ENCODE measurements at regions not wholly inside any gene's neighbourhood (a gene's known extent, or its start where the extent isn't known, plus 50 kb on each side); places are given as distances from the start of the nearest gene placed in this dataset.

DNA sequence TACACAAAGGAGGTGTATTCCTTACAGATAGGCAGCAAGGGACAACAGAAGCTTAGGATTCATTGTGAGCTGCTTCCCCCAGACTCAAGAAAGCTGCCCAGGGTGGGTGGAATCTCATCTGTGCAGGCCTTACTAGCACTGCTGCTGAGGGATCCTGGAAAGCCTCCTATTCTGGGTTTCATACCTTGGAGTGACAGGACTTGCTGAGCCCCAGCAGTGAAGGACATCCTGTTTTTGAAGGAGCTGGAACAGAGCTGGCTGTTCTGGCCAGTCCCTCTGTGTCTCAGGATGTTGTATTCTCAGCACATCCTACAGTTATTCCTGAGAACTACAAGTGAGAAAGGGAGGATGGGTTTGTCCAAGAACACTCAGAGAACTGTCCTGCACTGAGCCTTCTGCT, 486.3 kb downstream of the PTPRU start:
- no peak for TF ChIP-seq ATF3 (CRISPR knock-in tag; IDR thresholded peaks at IDR 0.05)
- no peak for TF ChIP-seq MBD4 (IDR thresholded peaks at IDR 0.05; ENCODE audit: borderline replicate concordance, low read length)
- TF ChIP-seq, protein P1, sequence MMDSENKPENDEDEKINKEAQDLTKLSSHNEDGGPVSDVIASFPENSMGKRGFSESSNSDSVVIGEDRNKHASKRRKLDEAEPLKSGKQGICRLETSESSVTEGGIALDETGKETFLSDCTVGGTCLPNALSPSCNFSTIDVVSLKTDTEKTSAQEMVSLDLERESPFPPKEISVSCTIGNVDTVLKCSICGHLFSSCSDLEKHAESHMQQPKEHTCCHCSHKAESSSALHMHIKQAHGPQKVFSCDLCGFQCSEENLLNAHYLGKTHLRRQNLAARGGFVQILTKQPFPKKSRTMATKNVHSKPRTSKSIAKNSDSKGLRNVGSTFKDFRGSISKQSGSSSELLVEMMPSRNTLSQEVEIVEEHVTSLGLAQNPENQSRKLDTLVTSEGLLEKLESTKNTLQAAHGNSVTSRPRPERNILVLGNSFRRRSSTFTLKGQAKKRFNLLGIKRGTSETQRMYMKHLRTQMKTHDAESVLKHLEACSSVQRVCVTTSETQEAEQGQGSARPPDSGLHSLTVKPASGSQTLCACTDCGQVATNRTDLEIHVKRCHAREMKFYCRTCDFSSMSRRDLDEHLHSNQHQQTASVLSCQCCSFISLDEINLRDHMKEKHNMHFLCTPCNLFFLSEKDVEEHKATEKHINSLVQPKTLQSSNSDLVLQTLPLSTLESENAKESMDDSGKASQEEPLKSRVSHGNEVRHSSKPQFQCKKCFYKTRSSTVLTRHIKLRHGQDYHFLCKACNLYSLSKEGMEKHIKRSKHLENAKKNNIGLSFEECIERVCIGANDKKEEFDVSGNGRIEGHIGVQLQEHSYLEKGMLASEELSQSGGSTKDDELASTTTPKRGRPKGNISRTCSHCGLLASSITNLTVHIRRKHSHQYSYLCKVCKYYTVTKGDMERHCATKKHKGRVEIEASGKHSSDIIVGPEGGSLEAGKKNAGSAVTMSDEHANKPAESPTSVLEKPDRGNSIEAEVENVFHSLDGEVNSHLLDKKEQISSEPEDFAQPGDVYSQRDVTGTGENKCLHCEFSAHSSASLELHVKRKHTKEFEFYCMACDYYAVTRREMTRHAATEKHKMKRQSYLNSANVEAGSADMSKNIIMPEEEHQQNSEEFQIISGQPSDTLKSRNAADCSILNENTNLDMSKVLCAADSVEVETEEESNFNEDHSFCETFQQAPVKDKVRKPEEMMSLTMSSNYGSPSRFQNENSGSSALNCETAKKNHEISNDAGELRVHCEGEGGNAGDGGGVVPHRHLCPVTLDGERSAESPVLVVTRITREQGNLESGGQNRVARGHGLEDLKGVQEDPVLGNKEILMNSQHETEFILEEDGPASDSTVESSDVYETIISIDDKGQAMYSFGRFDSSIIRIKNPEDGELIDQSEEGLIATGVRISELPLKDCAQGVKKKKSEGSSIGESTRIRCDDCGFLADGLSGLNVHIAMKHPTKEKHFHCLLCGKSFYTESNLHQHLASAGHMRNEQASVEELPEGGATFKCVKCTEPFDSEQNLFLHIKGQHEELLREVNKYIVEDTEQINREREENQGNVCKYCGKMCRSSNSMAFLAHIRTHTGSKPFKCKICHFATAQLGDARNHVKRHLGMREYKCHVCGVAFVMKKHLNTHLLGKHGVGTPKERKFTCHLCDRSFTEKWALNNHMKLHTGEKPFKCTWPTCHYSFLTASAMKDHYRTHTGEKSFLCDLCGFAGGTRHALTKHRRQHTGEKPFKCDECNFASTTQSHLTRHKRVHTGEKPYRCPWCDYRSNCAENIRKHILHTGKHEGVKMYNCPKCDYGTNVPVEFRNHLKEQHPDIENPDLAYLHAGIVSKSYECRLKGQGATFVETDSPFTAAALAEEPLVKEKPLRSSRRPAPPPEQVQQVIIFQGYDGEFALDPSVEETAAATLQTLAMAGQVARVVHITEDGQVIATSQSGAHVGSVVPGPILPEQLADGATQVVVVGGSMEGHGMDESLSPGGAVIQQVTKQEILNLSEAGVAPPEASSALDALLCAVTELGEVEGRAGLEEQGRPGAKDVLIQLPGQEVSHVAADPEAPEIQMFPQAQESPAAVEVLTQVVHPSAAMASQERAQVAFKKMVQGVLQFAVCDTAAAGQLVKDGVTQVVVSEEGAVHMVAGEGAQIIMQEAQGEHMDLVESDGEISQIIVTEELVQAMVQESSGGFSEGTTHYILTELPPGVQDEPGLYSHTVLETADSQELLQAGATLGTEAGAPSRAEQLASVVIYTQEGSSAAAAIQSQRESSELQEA (CRISPR knock-in tag; IDR thresholded peaks at IDR 0.05; ENCODE audit: not compliant biosample characterization): no peak
- no peak for TF ChIP-seq CENPX (CRISPR knock-in tag; IDR thresholded peaks at IDR 0.05)
- TF ChIP-seq HMGA1 (CRISPR knock-in tag; conservative IDR thresholded peaks at IDR 0.05): no peak
- no peak for TF ChIP-seq ZNF790 (CRISPR knock-in tag; IDR thresholded peaks at IDR 0.05; ENCODE audit: borderline replicate concordance)
- TF ChIP-seq, protein P2, sequence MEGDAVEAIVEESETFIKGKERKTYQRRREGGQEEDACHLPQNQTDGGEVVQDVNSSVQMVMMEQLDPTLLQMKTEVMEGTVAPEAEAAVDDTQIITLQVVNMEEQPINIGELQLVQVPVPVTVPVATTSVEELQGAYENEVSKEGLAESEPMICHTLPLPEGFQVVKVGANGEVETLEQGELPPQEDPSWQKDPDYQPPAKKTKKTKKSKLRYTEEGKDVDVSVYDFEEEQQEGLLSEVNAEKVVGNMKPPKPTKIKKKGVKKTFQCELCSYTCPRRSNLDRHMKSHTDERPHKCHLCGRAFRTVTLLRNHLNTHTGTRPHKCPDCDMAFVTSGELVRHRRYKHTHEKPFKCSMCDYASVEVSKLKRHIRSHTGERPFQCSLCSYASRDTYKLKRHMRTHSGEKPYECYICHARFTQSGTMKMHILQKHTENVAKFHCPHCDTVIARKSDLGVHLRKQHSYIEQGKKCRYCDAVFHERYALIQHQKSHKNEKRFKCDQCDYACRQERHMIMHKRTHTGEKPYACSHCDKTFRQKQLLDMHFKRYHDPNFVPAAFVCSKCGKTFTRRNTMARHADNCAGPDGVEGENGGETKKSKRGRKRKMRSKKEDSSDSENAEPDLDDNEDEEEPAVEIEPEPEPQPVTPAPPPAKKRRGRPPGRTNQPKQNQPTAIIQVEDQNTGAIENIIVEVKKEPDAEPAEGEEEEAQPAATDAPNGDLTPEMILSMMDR (CRISPR knock-in tag; IDR thresholded peaks at IDR 0.05): no peak
- TF ChIP-seq, protein P3, sequence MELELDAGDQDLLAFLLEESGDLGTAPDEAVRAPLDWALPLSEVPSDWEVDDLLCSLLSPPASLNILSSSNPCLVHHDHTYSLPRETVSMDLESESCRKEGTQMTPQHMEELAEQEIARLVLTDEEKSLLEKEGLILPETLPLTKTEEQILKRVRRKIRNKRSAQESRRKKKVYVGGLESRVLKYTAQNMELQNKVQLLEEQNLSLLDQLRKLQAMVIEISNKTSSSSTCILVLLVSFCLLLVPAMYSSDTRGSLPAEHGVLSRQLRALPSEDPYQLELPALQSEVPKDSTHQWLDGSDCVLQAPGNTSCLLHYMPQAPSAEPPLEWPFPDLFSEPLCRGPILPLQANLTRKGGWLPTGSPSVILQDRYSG (CRISPR knock-in tag; IDR thresholded peaks at IDR 0.05): no peak
- no peak for TF ChIP-seq REXO4 (CRISPR knock-in tag; IDR thresholded peaks at IDR 0.05; ENCODE audit: borderline replicate concordance)
- no peak for TF ChIP-seq TCF12 (IDR thresholded peaks at IDR 0.05)
- no peak for TF ChIP-seq TCF12 (CRISPR knock-in tag; IDR thresholded peaks at IDR 0.05)
- no peak for TF ChIP-seq ZNF530 (CRISPR knock-in tag; IDR thresholded peaks at IDR 0.05; ENCODE audit: low read depth)
- TF ChIP-seq, protein P4, sequence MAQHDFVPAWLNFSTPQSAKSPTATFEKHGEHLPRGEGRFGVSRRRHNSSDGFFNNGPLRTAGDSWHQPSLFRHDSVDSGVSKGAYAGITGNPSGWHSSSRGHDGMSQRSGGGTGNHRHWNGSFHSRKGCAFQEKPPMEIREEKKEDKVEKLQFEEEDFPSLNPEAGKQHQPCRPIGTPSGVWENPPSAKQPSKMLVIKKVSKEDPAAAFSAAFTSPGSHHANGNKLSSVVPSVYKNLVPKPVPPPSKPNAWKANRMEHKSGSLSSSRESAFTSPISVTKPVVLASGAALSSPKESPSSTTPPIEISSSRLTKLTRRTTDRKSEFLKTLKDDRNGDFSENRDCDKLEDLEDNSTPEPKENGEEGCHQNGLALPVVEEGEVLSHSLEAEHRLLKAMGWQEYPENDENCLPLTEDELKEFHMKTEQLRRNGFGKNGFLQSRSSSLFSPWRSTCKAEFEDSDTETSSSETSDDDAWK (CRISPR knock-in tag; IDR thresholded peaks at IDR 0.05): no peak
- TF ChIP-seq ZNF34 (CRISPR knock-in tag; IDR thresholded peaks at IDR 0.05; ENCODE audit: borderline replicate concordance): no peak
